NCI-H2107 treated with DMSO at 0.1 percent for 48 hours (cell line): ENCODE measurements at regions not wholly inside any gene's neighbourhood (a gene's known extent, or its start where the extent isn't known, plus 50 kb on each side); places are given as distances from the start of the nearest gene placed in this dataset.
A peak's percentile ranks its signal among the peaks of the same experiment; 100 is the strongest.

Experiments
- DNase-seq: peaks from one replicate; lab custom pipeline; 2025; ENCODE audit not compliant: unreplicated experiment; lab: John Stamatoyannopoulos, UW

- no peak for DNase-seq
These were observed 275.9 kb downstream of the FAM43A start for GRCh38 chr3:194961571-194961970.

GRCh38 chr3:194962056-194962455 lies 276.4 kb downstream of the FAM43A start:
- DNase-seq, result no peak

- DNase-seq, result no peak
These were observed 279.1 kb downstream of the FAM43A start for GRCh38 chr3:194964809-194965208.

GRCh38 chr3:194967151-194968117 lies 281.8 kb downstream of the FAM43A start:
- DNase-seq, result no peak

- no peak for DNase-seq
These were observed 284.4 kb downstream of the FAM43A start for GRCh38 chr3:194970066-194970465.

- no peak for DNase-seq
These were observed 285.3 kb downstream of the FAM43A start for GRCh38 chr3:194971009-194971408.

GRCh38 chr3:194971965-194972364 lies 286.3 kb downstream of the FAM43A start:
- no peak for DNase-seq

- DNase-seq, result no peak
These were observed 287.0 kb downstream of the FAM43A start for GRCh38 chr3:194972641-194973040.

GRCh38 chr3:194973366-194974000 lies 287.8 kb downstream of the FAM43A start:
- no peak for DNase-seq

GRCh38 chr3:194974468-194975135 lies 288.9 kb downstream of the FAM43A start:
- DNase-seq, result no peak

GRCh38 chr3:194976049-194976451 lies 290.4 kb downstream of the FAM43A start:
- DNase-seq, result no peak

- no peak for DNase-seq
These were observed 291.2 kb downstream of the FAM43A start for GRCh38 chr3:194976874-194977273.

- no peak for DNase-seq
These were observed 291.7 kb downstream of the FAM43A start for GRCh38 chr3:194977356-194977755.

GRCh38 chr3:194979173-194979572 lies 291.8 kb downstream of the XXYLT1 start:
- DNase-seq, result no peak

- DNase-seq, result no peak
These were observed 288.5 kb downstream of the XXYLT1 start for GRCh38 chr3:194982472-194982871.

- DNase-seq, result no peak
These were observed 287.8 kb downstream of the XXYLT1 start for GRCh38 chr3:194983121-194983520.

GRCh38 chr3:194983620-194984019 lies 287.3 kb downstream of the XXYLT1 start:
- no peak for DNase-seq

- DNase-seq, result no peak
These were observed 286.9 kb downstream of the XXYLT1 start for GRCh38 chr3:194984066-194984465.

- DNase-seq, result no peak
These were observed 286.3 kb downstream of the XXYLT1 start for GRCh38 chr3:194984622-194985021.

GRCh38 chr3:194985031-194985578 lies 285.9 kb downstream of the XXYLT1 start:
- DNase-seq, result peak; percentile 90
